ENCODE measurements at regions not wholly inside any gene's neighbourhood (a gene's known extent, or its start where the extent isn't known, plus 50 kb on each side); places are given as distances from the start of the nearest gene placed in this dataset.

DNA sequence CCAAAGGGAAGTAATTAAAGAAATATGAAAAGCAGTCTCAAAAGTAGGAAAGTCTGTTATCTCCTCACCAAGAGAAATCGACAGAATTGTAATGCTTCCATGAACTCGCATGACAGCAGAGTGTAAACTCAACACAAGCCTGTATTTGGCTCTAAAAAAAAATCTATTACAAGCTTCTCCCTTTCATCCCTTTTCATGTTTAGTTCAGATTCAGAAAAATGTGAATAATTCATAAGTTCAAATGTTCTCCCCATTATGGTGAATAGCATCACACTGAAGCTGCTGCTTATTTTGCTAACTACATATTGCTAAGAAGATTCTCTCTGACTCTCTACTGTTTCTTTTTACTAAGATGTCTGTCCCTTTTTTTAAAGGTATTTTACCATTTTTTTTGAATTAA, 910.3 kb upstream of the MBL2 start:
- TF ChIP-seq CTCF (IDR thresholded peaks at IDR 0.05; ENCODE audit: borderline replicate concordance, extremely low read depth, low read length, poor library complexity, severe bottlenecking) (no peak), EZH2 (IDR thresholded peaks at IDR 0.05; ENCODE audit: borderline replicate concordance, low read depth, low read length, severe bottlenecking) (no peak)
